T47D (cell line): ENCODE measurements at regions not wholly inside any gene's neighbourhood (a gene's known extent, or its start where the extent isn't known, plus 50 kb on each side); places are given as distances from the start of the nearest gene placed in this dataset.

Experiments
- DNase-seq, 2 experiments: peaks; one replicate each; pipeline versions ENCODE4 v3.0.0 to v3.0.0-alpha.2; 2011 to 2012; ENCODE audit warnings: low read depth in 1 of 2, low spot score in 1 of 2
- JUND ChIP-seq: IDR thresholded peaks from 2 replicates; pipeline ENCODE4 v1.6.1; 2012; ENCODE audit warnings: low read depth
- in situ Hi-C: cut with HindIII; loops from 2 replicates; pipeline ENCODE4 v1.10.0; 2016; ENCODE audit warnings: low sequenced_read_pairs, low pct_unique_long_range_greater_than_20kb

DNA sequence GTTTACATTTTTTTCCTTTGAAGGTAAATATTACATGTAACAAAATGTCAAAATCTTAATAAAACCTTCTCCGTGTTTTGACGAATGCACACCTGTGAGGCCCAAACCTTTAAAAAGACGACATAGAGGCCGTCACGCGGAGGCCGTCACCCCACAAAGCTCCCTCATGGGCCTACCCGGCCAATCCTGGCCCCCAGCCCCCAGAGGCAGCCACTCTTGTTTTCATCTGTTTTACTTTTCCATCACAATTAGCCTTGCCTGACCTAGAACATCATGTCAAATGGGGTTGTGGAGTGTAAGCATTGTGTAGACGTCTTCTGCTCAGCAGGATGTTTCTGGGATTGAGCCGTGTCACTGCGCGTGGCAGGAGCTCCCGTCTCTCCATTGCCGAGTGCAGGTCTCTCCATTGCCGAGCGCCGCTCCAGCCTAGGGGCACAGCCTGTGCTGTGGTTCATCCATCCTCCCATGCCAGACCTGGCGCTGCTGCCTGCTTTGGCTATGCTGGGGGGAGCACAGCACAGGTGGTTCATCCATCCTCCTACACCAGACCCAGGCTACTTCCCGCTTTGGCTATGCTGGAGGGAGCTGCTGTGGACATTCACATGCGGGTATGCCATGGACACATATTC is 52.2 kb upstream of the IRX4 start:
- DNase-seq, result no peak
- in situ Hi-C loops, result no loop called here
- no peak for TF ChIP-seq JUND

GRCh38 chr5:1934056-1934394 is 51.3 kb upstream of the IRX4 start:
- in situ Hi-C loops, result no loop called here
- no peak for DNase-seq
- no peak for TF ChIP-seq JUND

GRCh38 chr5:1933364-1934055 is 50.8 kb upstream of the IRX4 start:
- DNase-seq, result no peak
- no peak for TF ChIP-seq JUND
- in situ Hi-C loops, result no loop called here
